Neural progenitor cell (in vitro differentiated cells): ENCODE measurements at regions not wholly inside any gene's neighbourhood (a gene's known extent, or its start where the extent isn't known, plus 50 kb on each side); places are given as distances from the start of the nearest gene placed in this dataset.
A peak's percentile ranks its signal among the peaks of the same experiment; 100 is the strongest.

Experiments used
- DNase-seq: peaks from one replicate; pipeline ENCODE4 v3.0.0-alpha.2; 2016; ENCODE audit warnings: low spot score
- H2AFZ ChIP-seq: fragments of 200-600 bp; sonication (generic); replicated peaks from 2 replicates; pipeline ENCODE4 v1.6.1; 2016; ENCODE audit warnings: antibody characterized with exemption
- H3F3A ChIP-seq: fragments of 200-600 bp; sonication (generic); 2 replicates; pipeline ENCODE4 v1.6.1; 2016; ENCODE audit warnings: antibody characterized with exemption, low read depth
- H3K27ac ChIP-seq: fragments of 200-600 bp; sonication (generic); 2 replicates; pipeline ENCODE4 v1.5.1; 2016; ENCODE audit warnings: mild to moderate bottlenecking
- H3K27me3 ChIP-seq: fragments of 200-600 bp; sonication (generic); 2 replicates; pipeline ENCODE4 v1.6.1; 2016; ENCODE audit warnings: mild to moderate bottlenecking, moderate library complexity
- H3K36me3 ChIP-seq: fragments of 200-600 bp; sonication (generic); 2 replicates; pipeline ENCODE4 v1.5.1; 2016
- H3K4me1 ChIP-seq: fragments of 200-600 bp; sonication (generic); 2 replicates; pipeline ENCODE4 v1.6.1; 2016; ENCODE audit warnings: mixed run types
- H3K4me2 ChIP-seq: fragments of 200-600 bp; sonication (generic); 2 replicates; pipeline ENCODE4 v1.6.1; 2016
- H3K4me3 ChIP-seq: fragments of 200-600 bp; sonication (generic); 2 replicates; pipeline ENCODE4 v1.5.1; 2016
- H3K79me2 ChIP-seq: fragments of 200-600 bp; sonication (generic); 2 replicates; pipeline ENCODE4 v1.6.1; 2016; ENCODE audit warnings: low read depth
- H3K9ac ChIP-seq: fragments of 200-600 bp; sonication (generic); 2 replicates; pipeline ENCODE4 v1.6.1; 2016
- H3K9me3 ChIP-seq: fragments of 200-600 bp; sonication (generic); 2 replicates; pipeline ENCODE4 v1.5.1; 2016; ENCODE audit warnings: low read depth
- H4K20me1 ChIP-seq: fragments of 200-600 bp; sonication (generic); 2 replicates; pipeline ENCODE4 v1.6.1; 2016; ENCODE audit warnings: low read depth
- H3K27ac Mint-ChIP-seq: 3 replicates; pipeline ENCODE4 v1.8.0; 2021; ENCODE audit warnings: mixed read lengths
- H3K27me3 Mint-ChIP-seq: 2 replicates; pipeline ENCODE4 v1.8.0; 2022; ENCODE audit warnings: low read depth, mild to moderate bottlenecking, inconsistent platforms, moderate library complexity, mixed read lengths; ENCODE audit not compliant: insufficient read depth
- H3K36me3 Mint-ChIP-seq: 3 replicates; pipeline ENCODE4 v1.8.0; 2021; ENCODE audit warnings: mixed read lengths
- H3K4me1 Mint-ChIP-seq: 3 replicates; pipeline ENCODE4 v1.8.0; 2021; ENCODE audit warnings: mixed read lengths
- H3K4me3 Mint-ChIP-seq: 3 replicates; pipeline ENCODE4 v1.8.0; 2021; ENCODE audit warnings: mild to moderate bottlenecking, moderate library complexity, mixed read lengths
- H3K9me3 Mint-ChIP-seq: 3 replicates; pipeline ENCODE4 v1.8.0; 2020; ENCODE audit warnings: mixed read lengths
- CTCF ChIP-seq: fragments of 200-600 bp; sonication (generic); IDR thresholded peaks from 2 replicates; pipeline ENCODE4 v1.5.1; 2017; ENCODE audit warnings: antibody characterized with exemption, mild to moderate bottlenecking
- EZH2 ChIP-seq: fragments of 200-600 bp; sonication (generic); IDR thresholded peaks from 2 replicates; pipeline ENCODE4 v1.6.1; 2017; ENCODE audit warnings: antibody characterized with exemption, mild to moderate bottlenecking, moderate library complexity
- EZH2phosphoT487 ChIP-seq: fragments of 200-600 bp; sonication (generic); IDR thresholded peaks from 2 replicates; pipeline ENCODE4 v1.6.1; 2017; ENCODE audit warnings: antibody characterized with exemption

- H2AFZ ChIP-seq, result peak overlapping the region; percentile 73
- peak overlapping the region; percentile 64 for H3K4me2 ChIP-seq
- H3K9me3 ChIP-seq, result no peaks in the 10 kb centered on the region
- Mint-ChIP-seq H3K4me3 (no peak overlapping the region), H3K9me3 (peaks cover 7% of the 10 kb centered on the region), H3K27ac (no peak overlapping the region), H3K4me1 (peaks cover 14% of the 10 kb centered on the region), H3K36me3 (no peaks in the 10 kb centered on the region), H3K27me3 (peaks cover 16% of the 10 kb centered on the region)
- H3K79me2 ChIP-seq, result no peaks in the 10 kb centered on the region
- H3K27ac ChIP-seq, result peak overlapping the region; percentile 75
- H3K36me3 ChIP-seq, result no peaks in the 10 kb centered on the region
- peak; percentile 76 for DNase-seq
- H3K27me3 ChIP-seq, result no peaks in the 10 kb centered on the region
- H3K4me1 ChIP-seq, result peaks cover 8% of the 10 kb centered on the region
- H3F3A ChIP-seq, result peaks cover 11% of the 10 kb centered on the region
- no peak for TF ChIP-seq EZH2phosphoT487
- TF ChIP-seq EZH2, result no peak
- TF ChIP-seq CTCF, result no peak
- no peaks in the 10 kb centered on the region for H4K20me1 ChIP-seq
- H3K4me3 ChIP-seq, result no peak overlapping the region
- no peak overlapping the region for H3K9ac ChIP-seq
Measured at GRCh38 chr11:44509296-44509695, 56.2 kb upstream of the CD82 start.

- no peak for DNase-seq
- H2AFZ ChIP-seq, result no peak overlapping the region
- H3K9me3 ChIP-seq, result no peaks in the 10 kb centered on the region
- peaks cover 8% of the 10 kb centered on the region for H3K4me1 ChIP-seq
- peaks cover 14% of the 10 kb centered on the region for H3K4me1 Mint-ChIP-seq
- no peaks in the 10 kb centered on the region for H3K27me3 ChIP-seq
- H3K9ac ChIP-seq, result no peak overlapping the region
- H3K9me3 Mint-ChIP-seq, result peaks cover 7% of the 10 kb centered on the region
- H3K27me3 Mint-ChIP-seq, result peaks cover 16% of the 10 kb centered on the region
- H3K36me3 Mint-ChIP-seq, result no peaks in the 10 kb centered on the region
- no peaks in the 10 kb centered on the region for H3K79me2 ChIP-seq
- no peaks in the 10 kb centered on the region for H3K36me3 ChIP-seq
- no peak for TF ChIP-seq CTCF
- no peak for TF ChIP-seq EZH2
- TF ChIP-seq EZH2phosphoT487, result no peak
- H3K27ac Mint-ChIP-seq, result peak overlapping the region; percentile 14
- no peak overlapping the region for H3K4me3 Mint-ChIP-seq
- H3K27ac ChIP-seq, result no peak overlapping the region
- H3K4me2 ChIP-seq, result no peak overlapping the region
- peaks cover 11% of the 10 kb centered on the region for H3F3A ChIP-seq
- H3K4me3 ChIP-seq, result no peak overlapping the region
- no peaks in the 10 kb centered on the region for H4K20me1 ChIP-seq
Measured at GRCh38 chr11:44510372-44510771, 55.1 kb upstream of the CD82 start.

- peaks cover 14% of the 10 kb centered on the region for H3K4me1 Mint-ChIP-seq
- no peaks in the 10 kb centered on the region for H3K9me3 ChIP-seq
- no peak for DNase-seq
- H3K36me3 Mint-ChIP-seq, result no peaks in the 10 kb centered on the region
- no peak for TF ChIP-seq EZH2
- TF ChIP-seq EZH2phosphoT487, result no peak
- no peak for TF ChIP-seq CTCF
- no peak overlapping the region for H3K27ac ChIP-seq
- H2AFZ ChIP-seq, result peak overlapping the region; percentile 31
- peaks cover 8% of the 10 kb centered on the region for H3K4me1 ChIP-seq
- peak overlapping the region; percentile 22 for H3K4me3 Mint-ChIP-seq
- H4K20me1 ChIP-seq, result no peaks in the 10 kb centered on the region
- no peaks in the 10 kb centered on the region for H3K36me3 ChIP-seq
- H3K4me3 ChIP-seq, result no peak overlapping the region
- no peak overlapping the region for H3K9ac ChIP-seq
- no peak overlapping the region for H3K27ac Mint-ChIP-seq
- H3K27me3 ChIP-seq, result no peaks in the 10 kb centered on the region
- H3F3A ChIP-seq, result peaks cover 11% of the 10 kb centered on the region
- H3K27me3 Mint-ChIP-seq, result peaks cover 12% of the 10 kb centered on the region
- no peaks in the 10 kb centered on the region for H3K79me2 ChIP-seq
- no peak overlapping the region for H3K4me2 ChIP-seq
- H3K9me3 Mint-ChIP-seq, result peaks cover 4% of the 10 kb centered on the region
Measured at GRCh38 chr11:44512818-44513217, 52.6 kb upstream of the CD82 start.
